SU-DHL-6 (cell line): ENCODE measurements at regions not wholly inside any gene's neighbourhood (a gene's known extent, or its start where the extent isn't known, plus 50 kb on each side); places are given as distances from the start of the nearest gene placed in this dataset.

ENCODE experiments used
- EZH2phosphoT487 ChIP-seq: fragments of 200-600 bp; sonication (generic), shearing (Covaris generic); conservative IDR thresholded peaks from 2 replicates; pipeline ENCODE4 v1.6.1; 2018; ENCODE audit warnings: mild to moderate bottlenecking, antibody characterized with exemption, low read length, moderate library complexity, mixed read lengths
- TF ChIP-seq, protein P1 (sequence below): fragments of 200-600 bp; sonication (generic); IDR thresholded peaks from one replicate; pipeline ENCODE4 v1.5.1; 2017; ENCODE audit warnings: antibody characterized with exemption, mild to moderate bottlenecking, low read length, moderate library complexity; ENCODE audit not compliant: insufficient read depth, poor library complexity, severe bottlenecking

GRCh38 chr4:62470421-62470983 lies 1270.4 kb downstream of the ADGRL3 start:
- TF ChIP-seq, protein P1, sequence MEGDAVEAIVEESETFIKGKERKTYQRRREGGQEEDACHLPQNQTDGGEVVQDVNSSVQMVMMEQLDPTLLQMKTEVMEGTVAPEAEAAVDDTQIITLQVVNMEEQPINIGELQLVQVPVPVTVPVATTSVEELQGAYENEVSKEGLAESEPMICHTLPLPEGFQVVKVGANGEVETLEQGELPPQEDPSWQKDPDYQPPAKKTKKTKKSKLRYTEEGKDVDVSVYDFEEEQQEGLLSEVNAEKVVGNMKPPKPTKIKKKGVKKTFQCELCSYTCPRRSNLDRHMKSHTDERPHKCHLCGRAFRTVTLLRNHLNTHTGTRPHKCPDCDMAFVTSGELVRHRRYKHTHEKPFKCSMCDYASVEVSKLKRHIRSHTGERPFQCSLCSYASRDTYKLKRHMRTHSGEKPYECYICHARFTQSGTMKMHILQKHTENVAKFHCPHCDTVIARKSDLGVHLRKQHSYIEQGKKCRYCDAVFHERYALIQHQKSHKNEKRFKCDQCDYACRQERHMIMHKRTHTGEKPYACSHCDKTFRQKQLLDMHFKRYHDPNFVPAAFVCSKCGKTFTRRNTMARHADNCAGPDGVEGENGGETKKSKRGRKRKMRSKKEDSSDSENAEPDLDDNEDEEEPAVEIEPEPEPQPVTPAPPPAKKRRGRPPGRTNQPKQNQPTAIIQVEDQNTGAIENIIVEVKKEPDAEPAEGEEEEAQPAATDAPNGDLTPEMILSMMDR: no peak
- no peak for TF ChIP-seq EZH2phosphoT487
